GM13976 (cell line): ENCODE measurements at regions not wholly inside any gene's neighbourhood (a gene's known extent, or its start where the extent isn't known, plus 50 kb on each side); places are given as distances from the start of the nearest gene placed in this dataset.

Source experiments
- DNase-seq: peaks from one replicate; pipeline ENCODE4 v3.0.0; 2012; ENCODE audit warnings: low spot score
- CTCF ChIP-seq: IDR thresholded peaks from 2 replicates; pipeline ENCODE4 v1.5.1; 2012; ENCODE audit warnings: borderline replicate concordance, mild to moderate bottlenecking; ENCODE audit not compliant: insufficient read depth; ENCODE audit errors: extremely low read depth, missing control alignments, control extremely low read depth
- in situ Hi-C: fragments of 300-500 bp; cut with MboI; formaldehyde crosslinking; loops from one replicate; pipeline ENCODE4 v1.12.0; 2022; ENCODE audit warnings: low sequenced_read_pairs, mixed read lengths, inconsistent platforms; ENCODE audit not compliant: unreplicated experiment

GRCh38 chr7:157481389-157481788, 144.6 kb downstream of the DNAJB6 start:
- no peak for TF ChIP-seq CTCF
- DNase-seq = no peak
- in situ Hi-C loops = no loop called here

- no peak for TF ChIP-seq CTCF
- DNase-seq = no peak
- in situ Hi-C loops = no loop called here
Measured at GRCh38 chr7:157482025-157482424, 145.2 kb downstream of the DNAJB6 start.

GRCh38 chr7:157482517-157483087, 145.8 kb downstream of the DNAJB6 start:
- in situ Hi-C loops = no loop called here
- no peak for DNase-seq
- TF ChIP-seq CTCF = no peak

- in situ Hi-C loops = no loop called here
- DNase-seq = no peak
- no peak for TF ChIP-seq CTCF
Measured at GRCh38 chr7:157483515-157483914, 146.7 kb downstream of the DNAJB6 start.

- in situ Hi-C loops = no loop called here
- DNase-seq = no peak
- no peak for TF ChIP-seq CTCF
Measured at GRCh38 chr7:157483971-157484410, 147.2 kb downstream of the DNAJB6 start.

GRCh38 chr7:157484411-157485081, 147.7 kb downstream of the DNAJB6 start:
- in situ Hi-C loops = no loop called here
- no peak for DNase-seq
- TF ChIP-seq CTCF = no peak
